HG03571 (cell line): ENCODE measurements at regions not wholly inside any gene's neighbourhood (a gene's known extent, or its start where the extent isn't known, plus 50 kb on each side); places are given as distances from the start of the nearest gene placed in this dataset.
"Not testable (repeated sequence)": the region's sequence is repeated elsewhere in the genome, so short reads cannot be mapped to it uniquely, and the experiment has no call there.

Experiments used
- ATAC-seq: cut with Tn5 transposase; IDR thresholded peaks from one replicate; pipeline ENCODE4 v1.9.1; 2021; ENCODE audit not compliant: unreplicated experiment

- no peak for ATAC-seq
Measured at GRCh38 chr2:16079637-16080036, 139.3 kb downstream of the MYCN start.

- no peak for ATAC-seq
Measured at GRCh38 chr2:16077601-16078000, 137.3 kb downstream of the MYCN start.

- ATAC-seq = no peak
Measured at GRCh38 chr2:16076911-16077310, 136.6 kb downstream of the MYCN start.

GRCh38 chr2:16075045-16076012, 135.0 kb downstream of the MYCN start:
- no peak for ATAC-seq

- ATAC-seq = no peak
Measured at GRCh38 chr2:16073921-16074425, 133.6 kb downstream of the MYCN start.

- no peak for ATAC-seq
Measured at GRCh38 chr2:16073471-16073870, 133.1 kb downstream of the MYCN start.

GRCh38 chr2:16072638-16073290, 132.4 kb downstream of the MYCN start:
- no peak for ATAC-seq

GRCh38 chr2:16071865-16072637, 131.7 kb downstream of the MYCN start:
- no peak for ATAC-seq

- ATAC-seq = no peak
Measured at GRCh38 chr2:16071039-16071864, 130.9 kb downstream of the MYCN start.

GRCh38 chr2:16070648-16070971, 130.3 kb downstream of the MYCN start:
- ATAC-seq = no peak

GRCh38 chr2:16069933-16070647, 129.7 kb downstream of the MYCN start:
- ATAC-seq = no peak

- no peak for ATAC-seq
Measured at GRCh38 chr2:16069663-16069932, 129.2 kb downstream of the MYCN start.

- ATAC-seq = no peak
Measured at GRCh38 chr2:16068552-16068940, 128.2 kb downstream of the MYCN start.

GRCh38 chr2:16067866-16068551, 127.7 kb downstream of the MYCN start:
- ATAC-seq = no peak

- no peak for ATAC-seq
Measured at GRCh38 chr2:16067444-16067843, 127.1 kb downstream of the MYCN start.

- no peak for ATAC-seq
Measured at GRCh38 chr2:16067037-16067406, 126.7 kb downstream of the MYCN start.

GRCh38 chr2:16066261-16067036, 126.1 kb downstream of the MYCN start:
- ATAC-seq = no peak

- not testable (repeated sequence) for ATAC-seq
Measured at GRCh38 chr2:16065272-16066069, 125.1 kb downstream of the MYCN start.
